ENCODE measurements at regions not wholly inside any gene's neighbourhood (a gene's known extent, or its start where the extent isn't known, plus 50 kb on each side); places are given as distances from the start of the nearest gene placed in this dataset.
"Not testable (repeated sequence)": the region's sequence is repeated elsewhere in the genome, so short reads cannot be mapped to it uniquely, and the experiment has no call there.

- Histone ChIP-seq H3K36me3 (ENCODE audit: control insufficient read depth in 3 of 3, insufficient read depth in 3 of 3, low read length in 3 of 3) (no peaks in the 10 kb centered on the region), H3K4me1 (ENCODE audit: control insufficient read depth in 3 of 3, insufficient read depth in 3 of 3, low read length in 3 of 3) (no peaks in the 10 kb centered on the region), H3K27ac (ENCODE audit: low read depth, low read length) (no peak overlapping the region), H3K4me3 (ENCODE audit: low read length in 3 of 3) (no peak overlapping the region), H3K27me3 (ENCODE audit: control insufficient read depth in 3 of 3, insufficient read depth in 3 of 3, low read length in 3 of 3) (peaks cover 0 to 9% (median 3%) of the 10 kb centered on the region in 3 donors), H3K9me3 (ENCODE audit: control insufficient read depth in 3 of 3, low read length in 3 of 3) (no peaks in the 10 kb centered on the region), H3K9ac (ENCODE audit: low read depth in 1 of 3, low read length in 3 of 3) (no peak overlapping the region)
These were observed 100.1 kb downstream of the DDX1 start for GRCh38 chr2:15691586-15692310.

DNA sequence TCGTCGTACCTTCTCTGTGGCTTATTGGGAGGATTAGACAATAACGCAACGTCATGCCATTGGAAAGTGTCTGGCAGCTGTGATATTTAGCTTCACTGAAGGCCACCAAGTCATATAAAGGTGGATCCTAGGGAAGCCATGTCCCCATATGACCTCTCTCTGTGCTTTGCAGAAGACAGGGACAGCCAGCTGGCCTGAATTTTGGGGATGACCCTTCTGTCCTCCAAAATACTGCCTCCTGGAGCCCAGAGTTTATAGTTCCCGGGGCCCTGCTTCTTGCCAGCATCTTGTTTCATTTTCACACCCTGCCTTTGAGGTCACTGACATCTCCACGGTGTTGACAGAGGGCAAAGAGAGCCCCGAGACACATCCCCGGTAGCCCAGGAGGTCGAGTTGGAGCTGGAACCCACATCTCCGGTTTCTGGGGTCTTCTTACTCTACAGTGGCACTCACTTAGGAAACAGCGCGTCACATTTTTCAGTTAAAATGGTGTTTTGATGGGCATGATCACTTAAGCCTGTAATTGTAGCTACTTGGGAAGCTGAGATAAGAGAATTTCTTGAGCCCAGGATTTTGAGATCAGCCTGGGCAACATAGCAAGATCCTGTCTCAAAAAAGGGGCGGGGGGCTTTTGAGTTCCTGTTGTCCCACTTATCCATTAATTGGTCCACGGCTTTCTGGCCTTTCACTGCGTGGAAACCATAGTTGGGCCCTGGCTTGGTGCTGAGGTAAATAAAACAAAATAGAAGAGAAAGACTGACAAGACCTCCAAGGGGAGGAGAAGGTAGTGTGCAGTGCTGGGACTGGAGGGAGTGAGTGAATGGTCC is 101.1 kb downstream of the DDX1 start:
- Histone ChIP-seq H3K36me3 (ENCODE audit: control insufficient read depth in 3 of 3, insufficient read depth in 3 of 3, low read length in 3 of 3) (no peaks in the 10 kb centered on the region), H3K4me3 (ENCODE audit: low read length in 3 of 3) (no peak overlapping the region), H3K9ac (ENCODE audit: low read depth in 1 of 3, low read length in 3 of 3) (no peak overlapping the region), H3K27me3 (ENCODE audit: control insufficient read depth in 3 of 3, insufficient read depth in 3 of 3, low read length in 3 of 3) (peaks cover 0 to 9% (median 3%) of the 10 kb centered on the region in 3 donors), H3K27ac (ENCODE audit: low read depth, low read length) (no peak overlapping the region), H3K4me1 (ENCODE audit: control insufficient read depth in 3 of 3, insufficient read depth in 3 of 3, low read length in 3 of 3) (no peaks in the 10 kb centered on the region), H3K9me3 (ENCODE audit: control insufficient read depth in 3 of 3, low read length in 3 of 3) (no peaks in the 10 kb centered on the region)

DNA sequence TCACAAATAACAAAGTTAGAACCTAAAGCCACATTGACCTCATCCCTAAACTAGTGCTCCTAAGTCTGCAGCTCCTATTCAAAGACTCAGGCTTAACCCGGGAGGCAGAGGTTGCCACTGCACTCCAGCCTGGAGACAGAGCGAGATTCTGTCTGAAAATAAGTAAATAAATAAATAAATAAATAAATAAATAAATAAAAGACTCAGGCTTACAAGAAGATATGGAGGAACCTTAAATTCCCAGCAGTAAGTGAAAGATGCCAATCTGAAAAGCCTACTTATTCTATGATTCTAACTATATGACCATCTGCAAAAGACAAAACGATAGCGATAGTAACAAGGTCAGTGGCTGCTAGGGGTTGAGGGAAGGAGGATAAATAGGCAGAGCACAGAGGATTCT is 101.7 kb downstream of the DDX1 start:
- peaks cover 0 to 9% (median 3%) of the 10 kb centered on the region in 3 donors for H3K27me3 ChIP-seq (ENCODE audit: control insufficient read depth in 3 of 3, insufficient read depth in 3 of 3, low read length in 3 of 3)
- no peak overlapping the region for H3K4me3 ChIP-seq (ENCODE audit: low read length in 3 of 3)
- no peaks in the 10 kb centered on the region for H3K36me3 ChIP-seq (ENCODE audit: control insufficient read depth in 3 of 3, insufficient read depth in 3 of 3, low read length in 3 of 3)
- H3K9ac ChIP-seq (ENCODE audit: low read depth in 1 of 3, low read length in 3 of 3) = no peak overlapping the region
- no peaks in the 10 kb centered on the region for H3K9me3 ChIP-seq (ENCODE audit: control insufficient read depth in 3 of 3, low read length in 3 of 3)
- H3K4me1 ChIP-seq (ENCODE audit: control insufficient read depth in 3 of 3, insufficient read depth in 3 of 3, low read length in 3 of 3) = no peaks in the 10 kb centered on the region
- H3K27ac ChIP-seq (ENCODE audit: low read depth, low read length) = no peak overlapping the region

GRCh38 chr2:15693926-15694588 is 102.4 kb downstream of the DDX1 start:
- Histone ChIP-seq H3K27ac (ENCODE audit: low read depth, low read length) (no peak overlapping the region), H3K4me1 (ENCODE audit: control insufficient read depth in 3 of 3, insufficient read depth in 3 of 3, low read length in 3 of 3) (no peaks in the 10 kb centered on the region), H3K27me3 (ENCODE audit: control insufficient read depth in 3 of 3, insufficient read depth in 3 of 3, low read length in 3 of 3) (peaks cover 0 to 9% (median 3%) of the 10 kb centered on the region in 3 donors), H3K36me3 (ENCODE audit: control insufficient read depth in 3 of 3, insufficient read depth in 3 of 3, low read length in 3 of 3) (no peaks in the 10 kb centered on the region), H3K9me3 (ENCODE audit: control insufficient read depth in 3 of 3, low read length in 3 of 3) (no peaks in the 10 kb centered on the region), H3K9ac (ENCODE audit: low read depth in 1 of 3, low read length in 3 of 3) (no peak overlapping the region), H3K4me3 (ENCODE audit: low read length in 3 of 3) (no peak overlapping the region)

- no peaks in the 10 kb centered on the region for H3K36me3 ChIP-seq (ENCODE audit: control insufficient read depth in 3 of 3, insufficient read depth in 3 of 3, low read length in 3 of 3)
- H3K9ac ChIP-seq (ENCODE audit: low read depth in 1 of 3, low read length in 3 of 3) = no peak overlapping the region
- no peak overlapping the region for H3K27ac ChIP-seq (ENCODE audit: low read depth, low read length)
- H3K27me3 ChIP-seq (ENCODE audit: control insufficient read depth in 3 of 3, insufficient read depth in 3 of 3, low read length in 3 of 3) = peaks cover 0 to 6% (median 1%) of the 10 kb centered on the region in 3 donors
- no peaks in the 10 kb centered on the region for H3K4me1 ChIP-seq (ENCODE audit: control insufficient read depth in 3 of 3, insufficient read depth in 3 of 3, low read length in 3 of 3)
- no peak overlapping the region for H3K4me3 ChIP-seq (ENCODE audit: low read length in 3 of 3)
- H3K9me3 ChIP-seq (ENCODE audit: control insufficient read depth in 3 of 3, low read length in 3 of 3) = no peaks in the 10 kb centered on the region
These were observed 102.9 kb downstream of the DDX1 start for GRCh38 chr2:15694589-15694986.

- H3K4me3 ChIP-seq (ENCODE audit: low read length in 3 of 3) = no peak overlapping the region
These were observed 104.1 kb downstream of the DDX1 start for GRCh38 chr2:15695582-15696330.

GRCh38 chr2:15696606-15697170 is 105.0 kb downstream of the DDX1 start:
- H3K27ac ChIP-seq (ENCODE audit: low read depth, low read length); H3K27me3 ChIP-seq (ENCODE audit: control insufficient read depth in 3 of 3, insufficient read depth in 3 of 3, low read length in 3 of 3); H3K36me3 ChIP-seq (ENCODE audit: control insufficient read depth in 3 of 3, insufficient read depth in 3 of 3, low read length in 3 of 3); H3K4me3 ChIP-seq (ENCODE audit: low read length in 3 of 3); H3K9ac ChIP-seq (ENCODE audit: low read depth in 1 of 3, low read length in 3 of 3); H3K9me3 ChIP-seq (ENCODE audit: control insufficient read depth in 3 of 3, low read length in 3 of 3); H3K4me1 ChIP-seq (ENCODE audit: control insufficient read depth in 3 of 3, insufficient read depth in 3 of 3, low read length in 3 of 3): not testable (repeated sequence)

More at GRCh38 chr2:15695582-15696330, 104.1 kb downstream of the DDX1 start:
- H3K27ac ChIP-seq (ENCODE audit: low read depth, low read length) = no peak overlapping the region
- peaks cover 0 to 2% (median 0%) of the 10 kb centered on the region in 3 donors for H3K27me3 ChIP-seq (ENCODE audit: control insufficient read depth in 3 of 3, insufficient read depth in 3 of 3, low read length in 3 of 3)
- H3K36me3 ChIP-seq (ENCODE audit: control insufficient read depth in 3 of 3, insufficient read depth in 3 of 3, low read length in 3 of 3) = no peaks in the 10 kb centered on the region
- no peak overlapping the region for H3K9ac ChIP-seq (ENCODE audit: low read depth in 1 of 3, low read length in 3 of 3)
- H3K4me1 ChIP-seq (ENCODE audit: control insufficient read depth in 3 of 3, insufficient read depth in 3 of 3, low read length in 3 of 3) = no peaks in the 10 kb centered on the region
- no peaks in the 10 kb centered on the region for H3K9me3 ChIP-seq (ENCODE audit: control insufficient read depth in 3 of 3, low read length in 3 of 3)

DNA sequence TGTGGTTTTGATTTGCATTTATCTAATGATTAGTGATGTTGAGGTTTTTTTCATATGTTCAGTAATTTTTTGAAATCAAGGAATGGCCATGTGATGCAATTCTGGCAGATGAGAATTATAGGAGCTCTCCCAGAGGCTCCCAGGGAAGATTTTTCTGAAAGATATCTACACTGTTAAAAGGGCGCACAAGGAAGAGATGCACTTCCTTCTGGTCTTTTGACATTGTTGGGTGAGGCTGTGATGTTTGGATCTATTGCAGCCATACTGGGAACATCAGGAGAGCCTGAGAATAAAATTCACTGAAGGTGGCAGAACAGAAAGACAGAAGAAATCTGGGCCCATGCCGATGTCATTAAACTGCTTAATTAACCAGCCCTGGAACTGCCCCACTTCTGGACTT is 108.5 kb downstream of the DDX1 start:
- Histone ChIP-seq H3K36me3 (ENCODE audit: control insufficient read depth in 3 of 3, insufficient read depth in 3 of 3, low read length in 3 of 3) (no peaks in the 10 kb centered on the region), H3K4me1 (ENCODE audit: control insufficient read depth in 3 of 3, insufficient read depth in 3 of 3, low read length in 3 of 3) (peaks cover 6 to 10% (median 9%) of the 10 kb centered on the region in 3 donors), H3K27me3 (ENCODE audit: control insufficient read depth in 3 of 3, insufficient read depth in 3 of 3, low read length in 3 of 3) (no peaks in the 10 kb centered on the region), H3K27ac (ENCODE audit: low read depth, low read length) (no peak overlapping the region), H3K9me3 (ENCODE audit: control insufficient read depth in 3 of 3, low read length in 3 of 3) (no peaks in the 10 kb centered on the region), H3K4me3 (ENCODE audit: low read length in 3 of 3) (no peak overlapping the region), H3K9ac (ENCODE audit: low read depth in 1 of 3, low read length in 3 of 3) (no peak overlapping the region)

GRCh38 chr2:15700599-15701340 is 109.1 kb downstream of the DDX1 start:
- no peaks in the 10 kb centered on the region for H3K9me3 ChIP-seq (ENCODE audit: control insufficient read depth in 3 of 3, low read length in 3 of 3)
- H3K9ac ChIP-seq (ENCODE audit: low read depth in 1 of 3, low read length in 3 of 3) = no peak overlapping the region
- no peaks in the 10 kb centered on the region for H3K27me3 ChIP-seq (ENCODE audit: control insufficient read depth in 3 of 3, insufficient read depth in 3 of 3, low read length in 3 of 3)
- no peaks in the 10 kb centered on the region for H3K36me3 ChIP-seq (ENCODE audit: control insufficient read depth in 3 of 3, insufficient read depth in 3 of 3, low read length in 3 of 3)
- no peak overlapping the region for H3K4me3 ChIP-seq (ENCODE audit: low read length in 3 of 3)
- peaks cover 6 to 11% (median 10%) of the 10 kb centered on the region in 3 donors for H3K4me1 ChIP-seq (ENCODE audit: control insufficient read depth in 3 of 3, insufficient read depth in 3 of 3, low read length in 3 of 3)
- H3K27ac ChIP-seq (ENCODE audit: low read depth, low read length) = no peak overlapping the region
